SU-DHL-6 (cell line): ENCODE measurements at regions not wholly inside any gene's neighbourhood (a gene's known extent, or its start where the extent isn't known, plus 50 kb on each side); places are given as distances from the start of the nearest gene placed in this dataset.

ENCODE experiments used
- EZH2phosphoT487 ChIP-seq: fragments of 200-600 bp; sonication (generic), shearing (Covaris generic); conservative IDR thresholded peaks from 2 replicates; pipeline ENCODE4 v1.6.1; 2018; ENCODE audit warnings: mild to moderate bottlenecking, antibody characterized with exemption, low read length, moderate library complexity, mixed read lengths
- TF ChIP-seq, protein P1 (sequence below): fragments of 200-600 bp; sonication (generic); IDR thresholded peaks from one replicate; pipeline ENCODE4 v1.5.1; 2017; ENCODE audit warnings: antibody characterized with exemption, mild to moderate bottlenecking, low read length, moderate library complexity; ENCODE audit not compliant: insufficient read depth, poor library complexity, severe bottlenecking

DNA sequence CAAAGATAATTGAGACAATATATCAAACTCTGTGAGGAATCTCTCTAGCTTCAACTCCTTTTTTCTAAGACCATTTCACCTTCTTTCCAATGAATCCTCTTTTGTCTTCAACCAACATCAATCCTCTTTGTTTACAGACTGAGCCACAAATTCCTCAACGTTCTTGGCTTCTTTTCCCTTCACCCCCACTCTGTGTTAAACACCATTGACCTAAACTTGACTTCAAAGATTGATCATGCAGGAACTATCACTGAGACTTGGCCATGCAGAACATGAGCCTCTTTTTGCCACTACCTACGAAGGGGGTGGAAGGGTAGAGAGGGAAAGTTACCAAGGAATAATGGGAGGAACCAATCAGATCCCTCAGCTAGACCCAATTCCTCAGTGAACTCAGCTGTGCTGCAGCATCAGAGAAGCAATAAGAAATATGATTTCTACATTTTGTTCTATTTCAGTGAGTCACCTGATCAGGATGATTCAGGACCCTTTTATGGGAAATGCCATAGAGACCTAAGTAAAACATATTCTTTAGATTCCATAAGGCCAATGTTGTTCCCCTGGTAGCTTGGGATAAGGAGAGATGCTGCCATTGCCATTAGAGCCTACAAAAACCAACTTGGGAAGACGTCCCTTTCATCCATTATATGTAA is 187.7 kb upstream of the RGMB start:
- TF ChIP-seq, protein P1, sequence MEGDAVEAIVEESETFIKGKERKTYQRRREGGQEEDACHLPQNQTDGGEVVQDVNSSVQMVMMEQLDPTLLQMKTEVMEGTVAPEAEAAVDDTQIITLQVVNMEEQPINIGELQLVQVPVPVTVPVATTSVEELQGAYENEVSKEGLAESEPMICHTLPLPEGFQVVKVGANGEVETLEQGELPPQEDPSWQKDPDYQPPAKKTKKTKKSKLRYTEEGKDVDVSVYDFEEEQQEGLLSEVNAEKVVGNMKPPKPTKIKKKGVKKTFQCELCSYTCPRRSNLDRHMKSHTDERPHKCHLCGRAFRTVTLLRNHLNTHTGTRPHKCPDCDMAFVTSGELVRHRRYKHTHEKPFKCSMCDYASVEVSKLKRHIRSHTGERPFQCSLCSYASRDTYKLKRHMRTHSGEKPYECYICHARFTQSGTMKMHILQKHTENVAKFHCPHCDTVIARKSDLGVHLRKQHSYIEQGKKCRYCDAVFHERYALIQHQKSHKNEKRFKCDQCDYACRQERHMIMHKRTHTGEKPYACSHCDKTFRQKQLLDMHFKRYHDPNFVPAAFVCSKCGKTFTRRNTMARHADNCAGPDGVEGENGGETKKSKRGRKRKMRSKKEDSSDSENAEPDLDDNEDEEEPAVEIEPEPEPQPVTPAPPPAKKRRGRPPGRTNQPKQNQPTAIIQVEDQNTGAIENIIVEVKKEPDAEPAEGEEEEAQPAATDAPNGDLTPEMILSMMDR: no peak
- no peak for TF ChIP-seq EZH2phosphoT487
